Keratinocyte (primary cell): ENCODE measurements at regions not wholly inside any gene's neighbourhood (a gene's known extent, or its start where the extent isn't known, plus 50 kb on each side); places are given as distances from the start of the nearest gene placed in this dataset.

Experiments
- DNase-seq: peaks from one replicate; pipeline ENCODE4 v3.0.0-alpha.2; 2011; ENCODE audit warnings: low read depth, missing footprints, low spot score
- FAIRE-seq: peaks from 2 replicates; lab custom pipeline; 2011; peaks lifted over from hg19 to GRCh38; lab: Jason Lieb, UNC
- H2AFZ ChIP-seq: 2 replicates; pipeline ENCODE4 v1.6.0; 2012; ENCODE audit warnings: low read length, control low read depth, inconsistent platforms; ENCODE audit not compliant: control insufficient read depth
- H3K27ac ChIP-seq: 2 replicates; pipeline ENCODE4 v1.5.1; 2011; ENCODE audit warnings: low read length; ENCODE audit not compliant: control insufficient read depth, insufficient read depth
- H3K27me3 ChIP-seq: 3 replicates; pipeline ENCODE4 v1.6.0; 2011; ENCODE audit warnings: low read length; ENCODE audit not compliant: control insufficient read depth, insufficient read depth; ENCODE audit errors: extremely low read depth
- H3K36me3 ChIP-seq, 2 experiments: 2 replicates in 1 of 2; 3 replicates in 1 of 2; pipeline ENCODE4 v1.5.1; 2011; ENCODE audit warnings: low read length in 2 of 2, mild to moderate bottlenecking in 1 of 2; ENCODE audit not compliant: control insufficient read depth in 2 of 2, insufficient read depth in 2 of 2; ENCODE audit errors: extremely low read depth in 1 of 2
- H3K4me1 ChIP-seq: 3 replicates; pipeline ENCODE4 v1.5.1; 2011; ENCODE audit warnings: low read length; ENCODE audit not compliant: control insufficient read depth, insufficient read depth; ENCODE audit errors: extremely low read depth
- H3K4me2 ChIP-seq: 3 replicates; pipeline ENCODE4 v1.6.0; 2011; ENCODE audit warnings: low read depth, low read length; ENCODE audit not compliant: control insufficient read depth, insufficient read depth; ENCODE audit errors: extremely low read depth
- H3K4me3 ChIP-seq, 3 experiments: fragments of 200-600 bp in 1 of 3; sonication (generic) in 1 of 3; 2 replicates in 2 of 3; 3 replicates in 1 of 3; pipeline ENCODE4 v1.5.1; 2011 to 2016; ENCODE audit warnings: low read length in 3 of 3, mild to moderate bottlenecking in 3 of 3, control low read depth in 2 of 3, inconsistent platforms in 1 of 3, low read depth in 1 of 3, mixed read lengths in 1 of 3, mixed run types in 1 of 3, moderate library complexity in 1 of 3; ENCODE audit not compliant: control insufficient read depth in 2 of 3, insufficient read depth in 2 of 3; ENCODE audit errors: extremely low read depth in 1 of 3
- H3K79me2 ChIP-seq: 2 replicates; pipeline ENCODE4 v1.6.0; 2012; ENCODE audit warnings: low read length; ENCODE audit not compliant: control insufficient read depth, insufficient read depth
- H3K9ac ChIP-seq: 3 replicates; pipeline ENCODE4 v1.6.0; 2011; ENCODE audit warnings: low read length; ENCODE audit not compliant: control insufficient read depth, insufficient read depth; ENCODE audit errors: extremely low read depth
- H3K9me1 ChIP-seq: 3 replicates; pipeline ENCODE4 v1.6.0; 2011; ENCODE audit warnings: low read length; ENCODE audit not compliant: control insufficient read depth, insufficient read depth; ENCODE audit errors: extremely low read depth
- H3K9me3 ChIP-seq: 2 replicates; pipeline ENCODE4 v1.5.1; 2012; ENCODE audit warnings: low read depth, low read length; ENCODE audit not compliant: control insufficient read depth
- H4K20me1 ChIP-seq: 3 replicates; pipeline ENCODE4 v1.6.0; 2011; ENCODE audit warnings: low read length; ENCODE audit not compliant: control insufficient read depth, insufficient read depth; ENCODE audit errors: extremely low read depth
- EZH2 ChIP-seq: IDR thresholded peaks from one replicate; pipeline ENCODE4 v1.6.1; 2012; ENCODE audit warnings: inconsistent platforms, mild to moderate bottlenecking, low read length, moderate library complexity
- dilution Hi-C: fragments of 300-500 bp; cut with MboI; formaldehyde crosslinking; loops from one replicate; pipeline ENCODE4 v1.7.0; 2020; ENCODE audit warnings: low sequenced_read_pairs; ENCODE audit not compliant: extremely low pct_ligation_motif_present
- TF ChIP-seq, protein P1 (sequence below), 3 experiments: IDR thresholded peaks in 1 of 3; conservative IDR thresholded peaks in 1 of 3; optimal IDR thresholded peaks in 1 of 3; 2 replicates in 2 of 3; 3 replicates in 1 of 3; pipeline versions ENCODE3 to v1.5.1; 2011; ENCODE audit warnings: low read length in 3 of 3, mild to moderate bottlenecking in 3 of 3, moderate library complexity in 2 of 3, control low read depth in 1 of 3, inconsistent platforms in 1 of 3; ENCODE audit not compliant: insufficient read depth in 2 of 3; ENCODE audit errors: extremely low read depth in 1 of 3

DNA sequence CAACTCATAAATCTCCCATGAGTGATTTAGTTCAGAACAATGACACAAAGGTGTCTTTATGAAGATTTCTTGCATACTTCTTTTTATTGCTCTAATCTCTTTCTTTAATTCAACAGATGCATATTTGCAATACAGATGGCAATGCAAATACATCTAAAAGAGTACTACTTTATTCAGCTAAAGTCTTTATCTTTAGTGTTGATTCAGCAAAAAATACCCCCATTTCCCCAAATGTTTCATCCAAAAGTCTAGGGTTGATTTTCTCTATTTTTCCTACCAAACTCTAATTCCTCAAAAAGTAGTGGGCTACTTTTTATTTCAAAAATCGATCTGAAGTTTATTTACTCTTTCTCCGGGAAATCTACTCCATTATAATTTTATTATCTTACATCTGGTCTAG is 1055.2 kb downstream of the STIM2 start:
- Histone ChIP-seq H3K9me1 (no peaks in the 10 kb centered on the region), H3K36me3 (no peaks in the 10 kb centered on the region), H3K9me3 (no peaks in the 10 kb centered on the region), H3K4me2 (no peak overlapping the region), H3K4me3 (no peak overlapping the region), H3K27ac (no peak overlapping the region), H2AFZ (no peak overlapping the region), H3K27me3 (no peaks in the 10 kb centered on the region), H3K9ac (no peak overlapping the region), H3K79me2 (no peaks in the 10 kb centered on the region), H3K4me1 (no peaks in the 10 kb centered on the region), H4K20me1 (no peaks in the 10 kb centered on the region)
- FAIRE-seq (no peak), DNase-seq (no peak)
- TF ChIP-seq, protein P1, sequence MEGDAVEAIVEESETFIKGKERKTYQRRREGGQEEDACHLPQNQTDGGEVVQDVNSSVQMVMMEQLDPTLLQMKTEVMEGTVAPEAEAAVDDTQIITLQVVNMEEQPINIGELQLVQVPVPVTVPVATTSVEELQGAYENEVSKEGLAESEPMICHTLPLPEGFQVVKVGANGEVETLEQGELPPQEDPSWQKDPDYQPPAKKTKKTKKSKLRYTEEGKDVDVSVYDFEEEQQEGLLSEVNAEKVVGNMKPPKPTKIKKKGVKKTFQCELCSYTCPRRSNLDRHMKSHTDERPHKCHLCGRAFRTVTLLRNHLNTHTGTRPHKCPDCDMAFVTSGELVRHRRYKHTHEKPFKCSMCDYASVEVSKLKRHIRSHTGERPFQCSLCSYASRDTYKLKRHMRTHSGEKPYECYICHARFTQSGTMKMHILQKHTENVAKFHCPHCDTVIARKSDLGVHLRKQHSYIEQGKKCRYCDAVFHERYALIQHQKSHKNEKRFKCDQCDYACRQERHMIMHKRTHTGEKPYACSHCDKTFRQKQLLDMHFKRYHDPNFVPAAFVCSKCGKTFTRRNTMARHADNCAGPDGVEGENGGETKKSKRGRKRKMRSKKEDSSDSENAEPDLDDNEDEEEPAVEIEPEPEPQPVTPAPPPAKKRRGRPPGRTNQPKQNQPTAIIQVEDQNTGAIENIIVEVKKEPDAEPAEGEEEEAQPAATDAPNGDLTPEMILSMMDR (optimal IDR thresholded peaks at IDR 0.05 in 1 of 3, IDR thresholded peaks at IDR 0.05 in 1 of 3, conservative IDR thresholded peaks at IDR 0.05 in 1 of 3; ENCODE audit: extremely low read depth in 1 of 3, insufficient read depth in 2 of 3, low read length in 3 of 3), result no peak
- no peak for TF ChIP-seq EZH2
- dilution Hi-C loops, result no loop called here

- no peak overlapping the region for H3K27ac ChIP-seq
- DNase-seq, result no peak
- no peaks in the 10 kb centered on the region for H3K79me2 ChIP-seq
- H3K9me1 ChIP-seq, result no peaks in the 10 kb centered on the region
- FAIRE-seq, result no peak
- H4K20me1 ChIP-seq, result no peaks in the 10 kb centered on the region
- H3K4me2 ChIP-seq, result no peak overlapping the region
- no peak overlapping the region for H2AFZ ChIP-seq
- H3K36me3 ChIP-seq, result no peaks in the 10 kb centered on the region
- dilution Hi-C loops, result no loop called here
- H3K4me1 ChIP-seq, result no peaks in the 10 kb centered on the region
- H3K27me3 ChIP-seq, result no peaks in the 10 kb centered on the region
- H3K9me3 ChIP-seq, result no peaks in the 10 kb centered on the region
- TF ChIP-seq, protein P1 (optimal IDR thresholded peaks at IDR 0.05 in 1 of 3, IDR thresholded peaks at IDR 0.05 in 1 of 3, conservative IDR thresholded peaks at IDR 0.05 in 1 of 3; ENCODE audit: extremely low read depth in 1 of 3, insufficient read depth in 2 of 3, low read length in 3 of 3), result no peak
- no peak for TF ChIP-seq EZH2
- no peak overlapping the region for H3K4me3 ChIP-seq
- H3K9ac ChIP-seq, result no peak overlapping the region
Measured at GRCh38 chr4:27916452-27917184, 1056.0 kb downstream of the STIM2 start.
